ENCODE measurements at regions not wholly inside any gene's neighbourhood (a gene's known extent, or its start where the extent isn't known, plus 50 kb on each side); places are given as distances from the start of the nearest gene placed in this dataset.

DNA sequence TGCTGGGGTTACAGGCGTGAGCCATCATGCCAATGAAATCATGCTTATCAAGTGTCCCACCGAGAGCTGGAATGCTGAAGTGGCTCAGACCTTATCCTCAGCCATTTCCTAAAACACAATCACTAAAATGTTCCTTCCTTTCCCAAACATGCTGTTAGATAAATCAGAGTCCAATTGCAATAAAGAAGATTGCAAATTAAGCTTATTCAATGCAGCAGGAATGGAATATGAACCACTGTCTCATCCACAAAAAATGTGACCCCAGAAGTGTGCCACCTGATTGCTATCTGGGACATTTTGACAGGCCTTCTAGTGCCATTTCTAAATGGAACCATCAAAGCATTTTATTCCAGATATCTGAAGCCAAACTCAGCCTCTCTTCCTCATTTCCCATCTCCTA, 205.5 kb upstream of the CDH11 start:
- no peak overlapping the region for H3K4ac ChIP-seq (ENCODE audit: low read depth, low read length)
- H3K56ac ChIP-seq (ENCODE audit: extremely low read depth, insufficient read depth, low read length), result no peak overlapping the region
- ATAC-seq (ENCODE audit: low read depth) (no peak), DNase-seq (no peak)
- no peaks in the 10 kb centered on the region for H4K20me1 ChIP-seq (ENCODE audit: insufficient read depth, low read length)
- no peak overlapping the region for H2BK15ac ChIP-seq (ENCODE audit: low read depth, low read length)
- H2BK20ac ChIP-seq (ENCODE audit: low read depth, low read length), result no peak overlapping the region
- no peak overlapping the region for H3K23ac ChIP-seq (ENCODE audit: low read depth, low read length)
- H4K5ac ChIP-seq (ENCODE audit: low read depth, low read length), result no peak overlapping the region
- dilution Hi-C loops (cut with HindIII; ENCODE audit: low sequenced_read_pairs, unreplicated experiment), result no loop called here
- H3K9ac ChIP-seq (ENCODE audit: low read depth, low read length), result no peak overlapping the region
- intact Hi-C loops (cut with micrococcal nuclease), result no loop called here
- no peaks in the 10 kb centered on the region; the same call in 1 of the 2 replicates for H3K4me1 ChIP-seq (ENCODE audit: control insufficient read depth, insufficient read depth, low read length)
- H4K8ac ChIP-seq (ENCODE audit: low read depth in 2 of 2, low read length in 2 of 2), result no peak overlapping the region
- no peaks in the 10 kb centered on the region for H3K79me1 ChIP-seq (ENCODE audit: low read depth in 1 of 2, low read length in 2 of 2)
- peak overlapping the region; percentile 23; the same call in 1 of the 2 replicates for H3K18ac ChIP-seq (ENCODE audit: low read depth, low read length)
- no peak overlapping the region for H2AK5ac ChIP-seq (ENCODE audit: low read depth, low read length)
- H3K9me3 ChIP-seq (ENCODE audit: control insufficient read depth, insufficient read depth, low read length), result no peaks in the 10 kb centered on the region
- H3K14ac ChIP-seq (replicated peaks; ENCODE audit: low read depth, low read length), result no peak overlapping the region
- ChIA-PET CTCF (no interaction called here), POLR2A (ENCODE audit: unreplicated experiment) (no interaction called here)
- H2AFZ ChIP-seq (replicated peaks; ENCODE audit: low read length, poor library complexity), result no peak overlapping the region
- in situ Hi-C loops (cut with MboI; ENCODE audit: low sequenced_read_pairs), result no loop called here
- no peak overlapping the region for H3K27ac ChIP-seq (ENCODE audit: insufficient read depth, low read length)
- no peak overlapping the region for H2BK5ac ChIP-seq (ENCODE audit: low read depth, low read length, poor library complexity, severe bottlenecking)
- no peak overlapping the region for H2AK9ac ChIP-seq (replicated peaks; ENCODE audit: low read depth, low read length, poor library complexity)
- no TSS peak for BruUV-seq (replicated peaks)
- TF ChIP-seq RFX5 (IDR thresholded peaks at IDR 0.05; ENCODE audit: low read depth, low read length) (no peak), RCOR1 (IDR thresholded peaks at IDR 0.05; ENCODE audit: insufficient replicate concordance, low read length) (no peak), RAD21 (IDR thresholded peaks at IDR 0.05; ENCODE audit: low read length) (no peak), MAZ (IDR thresholded peaks at IDR 0.05; ENCODE audit: borderline replicate concordance, low read depth, low read length) (no peak), BHLHE40 (IDR thresholded peaks at IDR 0.05; ENCODE audit: low read depth, low read length) (no peak), SMC3 (IDR thresholded peaks at IDR 0.05; ENCODE audit: low read depth, low read length) (no peak), FOS (IDR thresholded peaks at IDR 0.05; ENCODE audit: low read depth, low read length) (no peak), MXI1 (IDR thresholded peaks at IDR 0.05; ENCODE audit: borderline replicate concordance, low read depth, low read length) (no peak), CHD1 (IDR thresholded peaks at IDR 0.05; ENCODE audit: low read depth, low read length) (no peak), POLR2A (IDR thresholded peaks at IDR 0.05; ENCODE audit: low read depth, low read length) (no peak), NFE2L2 (IDR thresholded peaks at IDR 0.05; ENCODE audit: low read depth, low read length) (no peak), MAFK (IDR thresholded peaks at IDR 0.05; ENCODE audit: low read depth, low read length) (no peak), CEBPB (IDR thresholded peaks at IDR 0.05; ENCODE audit: low read depth, low read length) (no peak)
- TF ChIP-seq, protein P1, sequence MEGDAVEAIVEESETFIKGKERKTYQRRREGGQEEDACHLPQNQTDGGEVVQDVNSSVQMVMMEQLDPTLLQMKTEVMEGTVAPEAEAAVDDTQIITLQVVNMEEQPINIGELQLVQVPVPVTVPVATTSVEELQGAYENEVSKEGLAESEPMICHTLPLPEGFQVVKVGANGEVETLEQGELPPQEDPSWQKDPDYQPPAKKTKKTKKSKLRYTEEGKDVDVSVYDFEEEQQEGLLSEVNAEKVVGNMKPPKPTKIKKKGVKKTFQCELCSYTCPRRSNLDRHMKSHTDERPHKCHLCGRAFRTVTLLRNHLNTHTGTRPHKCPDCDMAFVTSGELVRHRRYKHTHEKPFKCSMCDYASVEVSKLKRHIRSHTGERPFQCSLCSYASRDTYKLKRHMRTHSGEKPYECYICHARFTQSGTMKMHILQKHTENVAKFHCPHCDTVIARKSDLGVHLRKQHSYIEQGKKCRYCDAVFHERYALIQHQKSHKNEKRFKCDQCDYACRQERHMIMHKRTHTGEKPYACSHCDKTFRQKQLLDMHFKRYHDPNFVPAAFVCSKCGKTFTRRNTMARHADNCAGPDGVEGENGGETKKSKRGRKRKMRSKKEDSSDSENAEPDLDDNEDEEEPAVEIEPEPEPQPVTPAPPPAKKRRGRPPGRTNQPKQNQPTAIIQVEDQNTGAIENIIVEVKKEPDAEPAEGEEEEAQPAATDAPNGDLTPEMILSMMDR (conservative IDR thresholded peaks at IDR 0.05; ENCODE audit: low read depth, low read length), result no peak
- TF ChIP-seq, protein P2, sequence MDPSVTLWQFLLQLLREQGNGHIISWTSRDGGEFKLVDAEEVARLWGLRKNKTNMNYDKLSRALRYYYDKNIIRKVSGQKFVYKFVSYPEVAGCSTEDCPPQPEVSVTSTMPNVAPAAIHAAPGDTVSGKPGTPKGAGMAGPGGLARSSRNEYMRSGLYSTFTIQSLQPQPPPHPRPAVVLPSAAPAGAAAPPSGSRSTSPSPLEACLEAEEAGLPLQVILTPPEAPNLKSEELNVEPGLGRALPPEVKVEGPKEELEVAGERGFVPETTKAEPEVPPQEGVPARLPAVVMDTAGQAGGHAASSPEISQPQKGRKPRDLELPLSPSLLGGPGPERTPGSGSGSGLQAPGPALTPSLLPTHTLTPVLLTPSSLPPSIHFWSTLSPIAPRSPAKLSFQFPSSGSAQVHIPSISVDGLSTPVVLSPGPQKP (IDR thresholded peaks at IDR 0.05; ENCODE audit: borderline replicate concordance, low read depth, low read length), result no peak
- TF ChIP-seq, protein P3, sequence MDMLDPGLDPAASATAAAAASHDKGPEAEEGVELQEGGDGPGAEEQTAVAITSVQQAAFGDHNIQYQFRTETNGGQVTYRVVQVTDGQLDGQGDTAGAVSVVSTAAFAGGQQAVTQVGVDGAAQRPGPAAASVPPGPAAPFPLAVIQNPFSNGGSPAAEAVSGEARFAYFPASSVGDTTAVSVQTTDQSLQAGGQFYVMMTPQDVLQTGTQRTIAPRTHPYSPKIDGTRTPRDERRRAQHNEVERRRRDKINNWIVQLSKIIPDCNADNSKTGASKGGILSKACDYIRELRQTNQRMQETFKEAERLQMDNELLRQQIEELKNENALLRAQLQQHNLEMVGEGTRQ (IDR thresholded peaks at IDR 0.05; ENCODE audit: low read depth, low read length), result no peak
- no peaks in the 10 kb centered on the region for H3K27me3 ChIP-seq (ENCODE audit: control insufficient read depth, insufficient read depth, low read length)
- no peak overlapping the region for H2BK120ac ChIP-seq (ENCODE audit: low read depth, low read length)
- WGBS, 2 experiments (ENCODE audit: extremely low coverage in 2 of 2, insufficient read length in 1 of 2), result 100% methylated on average over 1 of the region's 2 CpGs; no CpG with 5 or more reads in 1 of the 2 experiments
- H3K9me1 ChIP-seq (ENCODE audit: insufficient read depth, low read length), result no peaks in the 10 kb centered on the region
- H4K91ac ChIP-seq (ENCODE audit: insufficient read depth, low read depth, low read length), result no peak overlapping the region
- no peak overlapping the region for H3K4me2 ChIP-seq (ENCODE audit: low read depth, low read length)
- no peak overlapping the region for H3K4me3 ChIP-seq (ENCODE audit: insufficient read depth, low read depth, low read length)
- H3K36me3 ChIP-seq (ENCODE audit: control insufficient read depth, insufficient read depth, low read length), result no peaks in the 10 kb centered on the region
